ENCODE measurements at regions not wholly inside any gene's neighbourhood (a gene's known extent, or its start where the extent isn't known, plus 50 kb on each side); places are given as distances from the start of the nearest gene placed in this dataset.

DNA sequence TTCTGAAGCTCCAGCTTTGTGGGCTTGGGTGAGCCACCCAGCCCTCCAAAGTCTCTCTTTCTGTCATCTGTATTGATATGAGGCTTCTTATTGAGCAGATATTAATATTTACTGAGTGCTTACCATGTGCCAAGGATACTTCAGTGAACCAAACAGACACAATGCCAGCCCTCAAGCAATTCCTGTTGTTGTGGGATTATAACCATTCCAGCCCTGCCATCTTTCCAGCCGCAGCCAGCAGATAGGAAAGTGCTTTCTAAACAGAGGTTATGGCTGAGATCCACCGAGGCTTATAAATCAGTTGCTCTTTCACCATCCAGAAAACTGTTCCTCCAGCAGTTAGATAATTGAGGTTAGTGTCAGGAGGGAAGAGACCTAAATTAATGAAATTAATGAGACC is 137.7 kb upstream of the ALDH1B1 start:
- TF ChIP-seq, protein P1, sequence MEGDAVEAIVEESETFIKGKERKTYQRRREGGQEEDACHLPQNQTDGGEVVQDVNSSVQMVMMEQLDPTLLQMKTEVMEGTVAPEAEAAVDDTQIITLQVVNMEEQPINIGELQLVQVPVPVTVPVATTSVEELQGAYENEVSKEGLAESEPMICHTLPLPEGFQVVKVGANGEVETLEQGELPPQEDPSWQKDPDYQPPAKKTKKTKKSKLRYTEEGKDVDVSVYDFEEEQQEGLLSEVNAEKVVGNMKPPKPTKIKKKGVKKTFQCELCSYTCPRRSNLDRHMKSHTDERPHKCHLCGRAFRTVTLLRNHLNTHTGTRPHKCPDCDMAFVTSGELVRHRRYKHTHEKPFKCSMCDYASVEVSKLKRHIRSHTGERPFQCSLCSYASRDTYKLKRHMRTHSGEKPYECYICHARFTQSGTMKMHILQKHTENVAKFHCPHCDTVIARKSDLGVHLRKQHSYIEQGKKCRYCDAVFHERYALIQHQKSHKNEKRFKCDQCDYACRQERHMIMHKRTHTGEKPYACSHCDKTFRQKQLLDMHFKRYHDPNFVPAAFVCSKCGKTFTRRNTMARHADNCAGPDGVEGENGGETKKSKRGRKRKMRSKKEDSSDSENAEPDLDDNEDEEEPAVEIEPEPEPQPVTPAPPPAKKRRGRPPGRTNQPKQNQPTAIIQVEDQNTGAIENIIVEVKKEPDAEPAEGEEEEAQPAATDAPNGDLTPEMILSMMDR (IDR thresholded peaks at IDR 0.05): no peak
- no peak for TF ChIP-seq POLR2A (IDR thresholded peaks at IDR 0.05)
- TF ChIP-seq EP300 (IDR thresholded peaks at IDR 0.05): no peak
- TF ChIP-seq POLR2AphosphoS5 (IDR thresholded peaks at IDR 0.05): no peak
- 55% methylated on average over 2 of the region's 2 CpGs for WGBS
- peak in 1 of 2 donors; percentile 41 for DNase-seq (ENCODE audit: low spot score in 2 of 2)
- Histone ChIP-seq H3K27me3 (no peaks in the 10 kb centered on the region), H3K4me3 (no peak overlapping the region), H3K27ac (no peak overlapping the region), H3K9me3 (no peaks in the 10 kb centered on the region), H3K4me1 (no peaks in the 10 kb centered on the region), H3K36me3 (no peaks in the 10 kb centered on the region)

DNA sequence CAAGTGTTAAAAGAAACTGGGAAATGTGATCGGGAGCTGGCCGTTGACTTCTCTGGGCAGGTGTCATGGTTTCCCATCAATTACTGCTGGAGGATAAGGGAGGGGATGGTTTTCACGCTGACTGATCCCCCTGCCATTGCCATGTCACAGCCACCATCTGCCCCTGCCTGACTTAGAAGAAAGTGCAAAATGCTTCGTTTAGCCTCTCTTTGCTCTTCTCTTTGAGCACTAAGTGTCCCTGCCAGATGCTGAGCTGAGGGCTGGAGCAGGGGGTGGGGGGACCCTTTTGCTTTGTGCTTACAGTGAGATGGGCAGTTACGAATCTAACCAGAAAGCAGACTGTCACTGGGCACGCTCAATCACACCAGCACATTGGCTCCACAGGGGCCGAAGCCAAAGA is 138.4 kb upstream of the ALDH1B1 start:
- Histone ChIP-seq H3K9me3 (no peaks in the 10 kb centered on the region), H3K27ac (no peak overlapping the region), H3K4me1 (no peaks in the 10 kb centered on the region), H3K27me3 (no peaks in the 10 kb centered on the region), H3K4me3 (no peak overlapping the region), H3K36me3 (no peaks in the 10 kb centered on the region)
- 70% methylated on average over 7 of the region's 7 CpGs for WGBS
- peak in 1 of 2 donors; percentile 43 for DNase-seq (ENCODE audit: low spot score in 2 of 2)
- TF ChIP-seq, protein P1 (IDR thresholded peaks at IDR 0.05): no peak
- no peak for TF ChIP-seq EP300 (IDR thresholded peaks at IDR 0.05)
- TF ChIP-seq POLR2AphosphoS5 (IDR thresholded peaks at IDR 0.05): no peak
- TF ChIP-seq POLR2A (IDR thresholded peaks at IDR 0.05): no peak

DNA sequence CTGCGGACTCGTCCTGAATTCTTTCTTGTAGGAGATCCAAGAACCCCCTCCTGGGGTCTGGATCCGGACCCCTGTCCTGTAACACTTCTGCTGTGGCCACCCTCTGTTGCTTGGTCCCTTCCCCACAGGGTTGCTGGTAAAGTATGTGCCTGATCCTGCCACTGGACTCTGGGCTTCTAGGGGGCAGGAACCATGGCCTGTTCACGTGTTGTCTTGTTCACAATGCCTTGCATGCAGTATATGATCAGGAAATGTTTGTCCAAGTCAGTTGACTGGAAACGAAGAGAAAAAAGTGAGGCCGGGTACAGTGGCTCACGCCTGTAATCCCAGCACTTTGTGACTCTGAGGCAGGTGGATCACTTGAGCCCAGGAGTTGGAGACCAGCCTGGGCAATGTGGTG is 139.3 kb upstream of the ALDH1B1 start:
- Histone ChIP-seq H3K9me3 (no peaks in the 10 kb centered on the region), H3K4me3 (no peak overlapping the region), H3K27ac (no peak overlapping the region), H3K27me3 (no peaks in the 10 kb centered on the region), H3K36me3 (no peaks in the 10 kb centered on the region), H3K4me1 (no peaks in the 10 kb centered on the region)
- TF ChIP-seq, protein P1 (IDR thresholded peaks at IDR 0.05): no peak
- TF ChIP-seq EP300 (IDR thresholded peaks at IDR 0.05): no peak
- TF ChIP-seq POLR2AphosphoS5 (IDR thresholded peaks at IDR 0.05): no peak
- no peak for TF ChIP-seq POLR2A (IDR thresholded peaks at IDR 0.05)
- 90% methylated on average over 7 of the region's 7 CpGs for WGBS
- DNase-seq (ENCODE audit: low spot score in 2 of 2): no peak

DNA sequence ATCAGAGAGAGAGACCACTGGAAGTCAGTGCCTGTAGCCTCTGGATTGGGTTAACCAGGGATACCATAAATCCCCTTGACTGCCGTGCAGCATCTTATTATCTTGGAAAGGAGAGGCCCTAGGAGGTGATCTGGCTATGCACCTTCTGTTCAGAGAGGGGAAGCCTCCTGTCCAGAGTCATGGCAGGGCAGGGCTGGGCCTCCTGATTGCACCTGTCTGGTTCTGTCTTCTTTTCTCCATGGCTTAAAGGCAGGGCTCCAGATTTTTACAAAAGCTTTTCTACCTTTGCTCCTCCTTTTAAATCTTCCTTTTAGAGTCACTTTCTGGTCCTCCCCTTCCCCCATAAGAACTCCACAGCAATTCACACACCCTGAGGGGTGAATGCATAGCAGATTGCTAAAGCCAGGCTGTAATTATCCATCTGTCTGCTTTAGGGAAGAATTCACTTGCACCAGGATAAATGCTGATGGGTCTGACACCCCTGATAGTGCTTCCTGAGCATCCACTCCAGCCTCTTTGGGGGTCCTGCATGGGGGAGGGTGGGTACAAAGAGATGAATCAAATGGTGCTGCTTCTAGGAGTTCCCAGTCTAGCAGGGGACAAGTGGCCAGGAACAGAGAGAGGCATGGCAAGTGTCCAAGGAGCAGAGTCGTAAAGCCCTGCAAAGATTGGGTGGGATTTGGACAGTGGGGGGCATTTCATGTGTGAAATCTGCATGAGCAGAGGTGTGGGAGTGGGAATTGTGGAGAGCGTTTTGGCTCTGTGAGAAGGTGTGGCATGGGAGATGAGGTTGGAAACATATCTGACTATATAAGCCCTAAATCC is 141.3 kb upstream of the ALDH1B1 start:
- H3K27me3 ChIP-seq: no peaks in the 10 kb centered on the region
- no peaks in the 10 kb centered on the region for H3K36me3 ChIP-seq
- no peaks in the 10 kb centered on the region for H3K9me3 ChIP-seq
- no peak for TF ChIP-seq POLR2A (IDR thresholded peaks at IDR 0.05)
- TF ChIP-seq POLR2AphosphoS5 (IDR thresholded peaks at IDR 0.05): no peak
- TF ChIP-seq, protein P1 (IDR thresholded peaks at IDR 0.05): no peak
- no peak for TF ChIP-seq EP300 (IDR thresholded peaks at IDR 0.05)
- 62% methylated on average over 3 of the region's 3 CpGs for WGBS
- H3K4me1 ChIP-seq: no peaks in the 10 kb centered on the region
- no peak overlapping the region for H3K27ac ChIP-seq
- peak in 1 of 2 donors; percentile 21 for DNase-seq (ENCODE audit: low spot score in 2 of 2)
- H3K4me3 ChIP-seq: no peak overlapping the region

DNA sequence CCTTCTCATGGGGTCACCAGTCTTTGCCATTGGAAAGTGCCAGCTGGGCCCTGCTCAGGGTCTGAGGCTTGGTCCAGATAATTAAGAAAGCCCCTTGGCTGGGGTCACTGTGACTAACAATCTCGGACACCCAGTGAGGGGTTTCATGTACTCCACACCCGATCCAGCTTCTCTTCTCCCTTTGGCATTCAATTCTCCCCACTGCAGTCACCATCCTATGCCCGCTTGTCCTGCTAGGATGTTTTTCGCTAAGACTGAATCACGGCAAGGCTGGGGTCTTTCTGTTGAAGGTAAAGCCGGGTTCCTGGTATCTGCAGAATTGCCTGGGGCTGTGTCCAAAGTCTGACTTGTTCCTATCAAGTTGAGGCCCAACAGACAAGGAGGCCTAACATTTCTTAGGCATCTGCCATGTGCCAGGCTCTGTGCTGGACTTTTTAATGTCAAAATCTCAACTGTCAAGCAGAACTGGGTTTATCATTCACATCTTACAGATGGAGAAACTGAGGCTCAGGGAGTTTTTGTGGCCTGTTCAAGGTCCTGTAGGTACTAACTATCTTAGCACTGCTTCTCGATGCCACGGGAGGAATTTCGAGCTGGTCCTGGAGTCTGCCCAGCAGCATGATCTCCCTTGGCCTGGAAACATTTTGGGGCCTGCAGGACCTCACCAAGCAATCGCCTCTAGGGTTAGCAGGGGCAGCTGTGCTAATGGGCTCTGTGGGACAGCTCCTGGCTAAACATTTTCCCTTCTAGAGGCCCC is 142.0 kb upstream of the ALDH1B1 start:
- Histone ChIP-seq H3K9me3 (no peaks in the 10 kb centered on the region), H3K36me3 (no peaks in the 10 kb centered on the region), H3K27ac (no peak overlapping the region), H3K4me1 (no peaks in the 10 kb centered on the region), H3K4me3 (no peak overlapping the region), H3K27me3 (no peaks in the 10 kb centered on the region)
- peak in 1 of 2 donors; percentile 57 for DNase-seq (ENCODE audit: low spot score in 2 of 2)
- WGBS: 84% methylated on average over 10 of the region's 10 CpGs
- no peak for TF ChIP-seq EP300 (IDR thresholded peaks at IDR 0.05)
- TF ChIP-seq, protein P1 (IDR thresholded peaks at IDR 0.05): no peak
- no peak for TF ChIP-seq POLR2AphosphoS5 (IDR thresholded peaks at IDR 0.05)
- TF ChIP-seq POLR2A (IDR thresholded peaks at IDR 0.05): no peak
